GM12874 (cell line): ENCODE measurements at regions not wholly inside any gene's neighbourhood (a gene's known extent, or its start where the extent isn't known, plus 50 kb on each side); places are given as distances from the start of the nearest gene placed in this dataset.

Source experiments
- CTCF ChIP-seq: IDR thresholded peaks from 2 replicates; pipeline ENCODE4 v1.5.1; 2011; ENCODE audit warnings: low read depth, mild to moderate bottlenecking, control low read depth, low read length, moderate library complexity; ENCODE audit not compliant: insufficient read depth

GRCh38 chr11:134742956-134743819 is 331.1 kb upstream of the B3GAT1 start:
- no peak for TF ChIP-seq CTCF

- no peak for TF ChIP-seq CTCF
These were observed 330.2 kb upstream of the B3GAT1 start for GRCh38 chr11:134742224-134742612.

- TF ChIP-seq CTCF: no peak
These were observed 329.6 kb upstream of the B3GAT1 start for GRCh38 chr11:134741453-134742223.

GRCh38 chr11:134740590-134741261 is 328.7 kb upstream of the B3GAT1 start:
- TF ChIP-seq CTCF: no peak

GRCh38 chr11:134739136-134739535 is 327.1 kb upstream of the B3GAT1 start:
- no peak for TF ChIP-seq CTCF

- TF ChIP-seq CTCF: no peak
These were observed 326.5 kb upstream of the B3GAT1 start for GRCh38 chr11:134738581-134738980.
